ENCODE measurements at regions not wholly inside any gene's neighbourhood (a gene's known extent, or its start where the extent isn't known, plus 50 kb on each side); places are given as distances from the start of the nearest gene placed in this dataset.
A peak's percentile ranks its signal among the peaks of the same experiment; 100 is the strongest.
"Not testable (repeated sequence)": the region's sequence is repeated elsewhere in the genome, so short reads cannot be mapped to it uniquely, and the experiment has no call there.

DNA sequence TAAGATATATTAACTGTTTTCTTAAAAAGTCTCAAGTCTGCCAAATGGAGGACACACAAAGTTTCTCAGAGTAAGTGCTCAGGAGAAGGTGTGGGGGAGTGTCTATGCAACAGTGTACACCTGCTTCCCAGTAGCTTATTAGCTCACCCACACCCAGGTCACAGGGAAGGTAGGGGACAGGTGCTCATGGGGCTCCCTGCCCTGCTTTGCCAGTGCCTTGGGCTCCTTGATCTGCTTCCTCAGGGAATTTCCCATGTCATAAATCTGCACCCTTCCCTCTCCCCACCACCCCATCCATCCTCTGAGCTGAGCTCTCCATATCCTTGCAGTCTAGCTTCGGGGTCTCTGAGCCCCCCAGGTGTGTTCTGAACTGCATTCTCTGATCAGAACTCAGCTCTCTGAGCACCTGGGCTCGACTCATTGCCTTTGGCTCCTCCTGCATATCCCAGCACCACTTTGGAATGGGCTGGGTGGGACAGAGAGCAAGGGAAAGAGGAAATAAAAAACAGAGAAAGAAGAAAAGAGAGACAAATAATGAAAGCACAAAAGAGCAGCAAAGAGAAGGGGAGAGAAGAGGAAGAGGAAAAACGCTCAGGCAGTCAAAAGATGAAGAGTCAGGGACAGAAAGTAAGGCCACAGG, 87.0 kb upstream of the ATP1B1 start:
- no peak for DNase-seq

DNA sequence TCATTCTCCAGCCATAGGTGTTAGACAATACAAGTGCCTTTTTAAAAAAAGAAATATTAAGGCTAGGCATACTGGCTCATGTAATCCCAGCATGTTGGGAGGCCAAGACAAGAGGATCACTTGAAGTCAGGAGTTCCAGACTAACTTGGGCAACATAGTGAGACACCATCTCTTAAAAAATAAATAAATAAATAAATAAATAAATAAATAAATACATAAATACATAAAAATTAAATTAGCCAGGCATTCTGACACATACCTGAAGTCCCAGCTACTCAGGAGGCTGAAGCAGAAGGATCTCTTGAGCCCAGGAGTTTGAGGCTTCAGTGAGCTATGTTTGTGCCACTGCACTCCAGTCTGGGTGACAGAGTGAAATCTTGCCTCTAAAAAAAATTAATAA, 85.8 kb upstream of the ATP1B1 start:
- no peak for DNase-seq

DNA sequence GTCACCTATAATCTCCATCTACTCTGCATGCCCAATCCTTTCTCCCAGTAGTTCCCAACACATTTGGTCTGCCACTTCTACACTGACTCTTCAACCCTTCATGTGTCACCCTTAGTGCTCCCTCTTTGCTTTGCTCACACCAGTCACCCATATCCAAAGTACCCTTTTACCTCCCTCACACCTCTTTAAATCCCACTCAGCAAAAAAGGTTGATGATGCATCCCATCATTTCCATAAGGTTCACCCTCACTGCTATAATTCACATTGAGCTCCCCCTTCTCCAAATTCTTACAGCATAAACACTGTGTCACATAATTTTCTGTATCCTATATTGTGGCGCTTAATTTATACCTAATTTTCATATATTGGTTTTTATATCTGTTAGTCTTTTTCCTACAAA, 83.8 kb upstream of the ATP1B1 start:
- DNase-seq, result no peak

DNA sequence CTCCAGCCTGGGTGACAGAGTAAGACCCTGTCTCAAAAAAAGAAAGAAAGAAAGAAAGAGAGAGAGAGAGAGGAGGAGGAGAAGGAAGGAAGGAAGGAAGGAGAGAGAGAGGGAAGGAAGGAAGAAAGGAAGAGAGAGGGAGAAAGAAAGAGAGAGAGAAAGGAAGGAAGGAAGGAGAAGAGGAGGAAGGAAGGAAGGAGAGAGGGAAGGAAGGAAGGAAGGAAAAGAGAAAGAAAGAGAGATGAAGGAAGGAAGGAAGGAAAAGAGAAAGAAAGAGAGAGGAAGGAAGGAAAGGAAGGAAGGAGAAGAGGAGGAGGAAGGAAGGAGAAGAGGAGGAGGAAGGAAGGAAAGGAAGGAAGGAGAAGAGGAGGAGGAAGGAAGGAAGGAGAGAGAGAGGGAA, 82.2 kb upstream of the ATP1B1 start:
- DNase-seq, result no peak

DNA sequence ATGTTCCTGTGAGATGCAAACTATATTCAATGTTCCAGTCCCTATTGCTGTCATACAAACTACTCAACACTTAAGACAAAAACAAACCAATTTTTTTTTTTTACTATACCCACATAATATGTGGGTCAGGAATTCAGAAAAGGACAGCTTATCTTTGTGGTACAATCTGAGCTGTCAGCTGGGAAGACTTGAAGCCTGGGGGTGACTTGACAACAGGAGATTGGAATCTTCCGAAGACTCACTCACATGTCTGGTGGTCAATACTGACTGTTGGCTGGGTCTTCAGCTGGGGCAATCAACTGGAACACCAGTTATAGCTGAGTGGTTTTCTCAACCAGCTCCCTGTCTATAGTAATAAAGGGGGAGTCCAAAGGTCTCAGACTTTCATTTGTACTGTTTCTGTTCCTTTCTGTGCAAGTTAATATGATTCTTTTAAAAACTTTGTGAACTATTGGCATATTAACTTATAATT, 81.7 kb upstream of the ATP1B1 start:
- no peak for DNase-seq

DNA sequence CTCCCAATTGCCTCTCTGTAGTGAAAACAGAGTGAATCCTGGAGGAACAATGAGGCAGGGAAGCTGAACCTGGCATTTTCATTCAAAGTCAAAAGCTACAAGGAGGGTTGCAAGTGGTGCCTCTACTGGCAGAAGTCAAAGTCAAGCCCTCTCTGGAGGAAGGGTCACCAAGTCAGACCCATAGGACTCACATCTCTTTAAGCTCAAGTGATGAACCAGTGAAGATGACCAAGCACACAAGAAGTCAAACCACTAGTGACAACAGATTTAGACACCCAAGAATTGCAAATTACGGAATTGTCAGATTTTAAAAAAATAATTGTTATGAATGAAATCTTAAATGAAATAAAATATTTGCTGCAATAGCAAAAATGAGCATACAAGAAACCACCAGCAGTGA, 81.1 kb upstream of the ATP1B1 start:
- DNase-seq, result no peak

DNA sequence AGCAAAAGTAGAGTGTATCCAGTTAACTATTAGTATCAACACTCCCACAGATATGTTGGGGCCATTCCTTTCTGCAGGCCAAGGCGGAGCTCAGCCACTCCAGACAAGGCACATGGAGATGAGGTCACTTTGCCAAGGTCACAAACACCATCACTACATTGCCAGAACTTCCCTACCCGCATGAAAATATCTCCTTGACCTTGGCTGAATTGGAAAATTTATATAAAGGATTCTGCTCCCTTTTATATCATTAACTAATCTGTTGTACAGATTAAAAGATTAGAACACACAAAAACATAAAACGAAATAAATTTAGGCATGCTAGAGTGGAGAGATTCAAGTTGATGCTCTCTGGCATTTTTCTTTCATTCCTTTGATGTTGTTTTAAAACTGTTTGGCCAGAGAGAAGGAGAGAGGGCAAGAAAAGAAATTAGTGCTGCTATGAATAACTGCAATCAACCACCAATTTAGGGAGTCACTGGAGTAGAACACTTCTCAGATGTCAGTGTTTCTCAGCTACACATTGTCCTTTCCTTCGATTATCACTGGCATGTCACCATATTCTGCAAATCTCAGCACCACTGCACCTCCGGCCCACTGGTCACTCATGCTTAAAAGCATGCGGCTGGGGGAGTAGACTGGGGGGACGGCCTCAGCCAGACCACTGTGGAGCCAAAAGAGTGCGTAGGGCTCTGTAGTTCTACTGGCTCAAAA, 78.7 kb upstream of the ATP1B1 start:
- DNase-seq, result no peak

DNA sequence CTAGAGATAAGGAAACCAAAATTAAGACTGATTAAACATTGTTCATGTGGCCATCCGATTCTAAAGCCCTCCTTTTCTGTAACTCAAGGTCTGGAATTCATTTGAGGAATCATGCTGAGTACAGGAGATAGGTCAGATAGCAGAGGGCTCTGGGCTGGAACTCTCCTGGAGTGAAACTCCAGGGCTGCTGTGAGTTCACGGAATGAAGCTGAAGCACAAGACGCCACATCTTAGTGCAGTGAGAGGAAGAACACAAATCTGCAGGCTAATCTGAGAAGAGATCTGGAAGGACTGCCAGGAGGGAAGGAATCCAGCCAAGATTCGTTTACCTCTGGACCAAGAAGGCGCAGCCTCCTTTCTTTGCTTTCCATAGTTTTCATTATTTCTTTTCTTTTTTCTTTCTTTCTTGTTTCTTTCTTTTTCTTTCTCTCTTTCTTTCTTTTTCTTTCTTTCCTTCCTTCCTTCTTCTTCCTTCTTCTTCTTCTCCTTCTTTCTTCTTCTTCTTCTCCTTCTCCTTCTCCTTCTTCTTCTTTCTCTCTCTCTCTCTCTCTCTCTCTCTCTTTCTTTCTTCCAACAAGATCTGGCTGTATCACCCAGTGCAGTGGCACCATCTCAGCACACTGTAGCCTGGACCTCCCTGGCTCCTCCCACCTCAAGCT, 74.8 kb upstream of the ATP1B1 start:
- DNase-seq, result no peak

DNA sequence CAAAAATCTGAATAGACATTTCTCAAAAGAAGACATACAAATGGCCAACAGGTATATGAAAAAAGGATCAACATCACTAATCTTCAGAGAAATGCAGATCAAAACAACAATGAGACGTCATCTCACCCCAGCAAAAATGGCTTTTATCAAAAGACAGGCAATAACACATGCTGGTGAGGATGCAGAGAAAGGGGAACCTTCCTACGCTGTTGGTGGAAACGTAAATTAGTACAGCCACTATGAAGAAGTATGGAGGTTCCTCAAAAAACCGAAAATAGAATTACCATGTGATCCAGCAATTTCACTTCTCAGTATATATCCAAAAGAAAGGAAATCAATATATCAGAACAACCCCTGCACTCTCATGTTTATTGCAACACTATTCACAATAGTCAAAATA, 65.1 kb upstream of the ATP1B1 start:
- DNase-seq, result no peak

DNA sequence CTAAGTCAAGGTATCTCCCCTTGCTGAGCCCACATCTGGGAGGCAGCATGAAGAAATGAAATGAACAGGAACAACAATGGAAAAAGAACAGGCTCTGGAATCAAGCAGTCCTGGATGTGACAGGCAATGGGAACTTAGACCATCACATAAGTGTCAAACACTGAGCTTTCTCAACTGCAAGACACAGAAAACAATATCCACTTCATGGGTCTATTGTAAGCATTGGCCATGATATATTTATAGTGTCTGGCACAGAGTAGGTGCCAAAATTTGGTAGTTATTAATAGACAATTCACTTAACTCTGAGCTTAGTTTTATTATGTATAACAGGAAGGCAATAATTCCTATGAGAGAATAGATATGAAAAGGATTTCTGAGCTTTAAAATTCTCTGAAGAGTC, 64.1 kb upstream of the ATP1B1 start:
- DNase-seq, result no peak

DNA sequence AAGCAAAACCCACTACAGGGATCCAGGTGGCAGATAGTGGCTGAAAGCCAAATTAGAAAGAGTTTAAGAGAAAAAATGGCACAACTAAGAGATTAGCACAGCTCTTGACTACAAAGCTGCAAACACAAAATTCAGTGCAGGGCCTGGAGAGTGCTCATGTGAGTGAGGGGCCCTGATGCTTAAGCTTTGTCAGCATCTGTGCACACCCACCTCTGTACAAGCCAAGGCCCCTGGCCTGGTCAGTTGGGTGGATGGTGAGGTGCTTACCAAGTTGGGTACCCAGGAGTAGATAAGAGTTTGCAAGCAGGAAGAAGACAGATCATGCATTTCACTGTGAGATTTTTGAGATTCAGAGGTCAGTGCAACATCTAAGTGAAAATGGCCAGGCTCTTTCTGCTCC, 62.7 kb upstream of the ATP1B1 start:
- DNase-seq, result no peak

DNA sequence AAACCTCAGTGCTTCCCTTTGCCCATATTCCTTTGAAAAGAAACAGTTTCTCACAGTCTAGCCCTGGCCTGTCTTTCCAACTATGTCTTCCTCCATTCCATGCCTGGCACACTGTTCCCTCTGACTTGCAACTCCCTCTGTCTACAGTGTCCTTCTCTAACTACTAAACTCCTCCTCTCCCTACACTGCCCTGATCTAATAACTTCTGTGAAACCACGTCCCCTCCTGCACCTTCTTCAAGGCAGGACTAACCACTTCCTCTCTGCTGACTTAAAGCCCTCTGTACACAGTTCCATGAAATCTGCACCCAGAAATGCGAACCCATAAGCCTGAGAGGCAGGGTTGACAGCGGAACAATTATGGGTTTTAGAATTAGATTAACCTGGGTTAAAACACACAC, 62.2 kb upstream of the ATP1B1 start:
- DNase-seq, result peak; percentile 6

DNA sequence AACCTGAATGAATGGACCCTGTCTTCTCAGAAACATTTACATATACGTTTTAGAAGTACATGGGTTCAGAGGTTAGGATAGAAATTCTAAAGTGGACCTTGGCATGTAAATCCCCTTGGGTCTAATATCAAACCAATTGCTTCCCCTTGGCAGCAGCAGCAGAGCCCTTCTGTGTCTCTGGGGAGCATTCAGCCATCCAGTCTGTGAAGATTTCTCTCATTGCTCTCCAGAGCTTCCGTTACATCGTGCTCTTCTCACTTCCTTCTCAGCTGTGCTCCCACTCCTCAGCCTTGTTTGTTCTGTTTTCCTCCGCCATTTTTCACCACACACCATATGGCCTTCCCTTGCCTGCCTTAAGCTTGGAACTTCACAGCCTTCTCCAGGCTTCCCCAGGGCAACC, 61.5 kb upstream of the ATP1B1 start:
- DNase-seq, result no peak

DNA sequence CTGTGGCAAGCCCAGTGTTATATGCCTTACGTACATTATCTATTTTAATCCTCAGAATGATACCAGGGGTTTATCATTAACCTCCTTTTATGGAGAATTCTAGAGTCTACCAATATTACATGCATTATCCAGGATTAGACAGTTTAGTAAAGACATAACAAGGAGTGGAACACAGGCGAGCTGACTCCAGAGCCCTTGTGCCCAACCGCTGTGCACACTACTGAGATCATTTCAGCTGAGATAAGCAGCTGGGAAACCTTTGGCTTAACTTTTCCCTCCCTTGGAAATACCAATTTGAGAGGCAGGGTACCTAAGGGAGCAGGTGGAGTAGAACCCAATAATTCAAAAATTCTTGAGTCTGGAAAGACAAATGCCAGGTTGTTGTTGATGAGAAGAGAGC, 59.8 kb upstream of the ATP1B1 start:
- DNase-seq, result no peak

DNA sequence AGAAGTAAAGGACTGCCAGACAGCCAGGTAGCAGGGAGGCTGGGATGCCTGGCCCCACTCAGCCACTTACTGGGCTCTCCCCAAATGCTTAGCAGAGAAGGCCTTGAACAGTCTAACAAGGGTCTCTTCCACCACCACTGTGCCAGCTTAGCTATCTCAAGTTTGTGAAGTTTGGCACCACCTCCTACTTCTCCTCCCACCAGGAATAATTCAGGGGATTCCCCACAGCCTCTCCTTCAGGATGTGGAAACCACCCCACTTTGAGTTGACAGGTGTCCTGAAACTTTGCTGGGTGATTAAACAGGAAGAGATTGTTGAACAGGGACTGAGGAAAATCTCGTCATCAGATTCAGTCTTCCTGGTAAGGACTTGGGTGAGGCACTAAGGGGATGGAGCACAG, 59.4 kb upstream of the ATP1B1 start:
- DNase-seq, result no peak

DNA sequence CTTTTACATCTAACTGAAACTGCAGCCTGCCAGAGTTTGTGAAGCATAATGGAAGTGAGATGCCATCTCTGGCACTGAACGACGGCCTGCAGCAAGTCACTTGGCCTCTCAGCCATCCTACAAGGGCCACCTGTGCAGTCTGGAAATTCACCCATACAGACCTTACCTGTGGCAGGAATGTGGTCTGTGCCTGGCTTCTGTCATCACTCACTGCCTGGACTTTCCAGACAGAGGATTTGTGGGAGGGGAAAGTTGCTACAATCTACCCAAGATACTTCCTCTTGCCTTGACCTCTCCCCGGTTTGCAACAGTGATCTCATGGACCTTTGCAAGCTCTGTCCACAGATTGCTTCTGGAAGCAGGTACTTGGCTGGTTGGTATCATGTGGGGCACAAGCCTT, 58.4 kb upstream of the ATP1B1 start:
- DNase-seq, result no peak

DNA sequence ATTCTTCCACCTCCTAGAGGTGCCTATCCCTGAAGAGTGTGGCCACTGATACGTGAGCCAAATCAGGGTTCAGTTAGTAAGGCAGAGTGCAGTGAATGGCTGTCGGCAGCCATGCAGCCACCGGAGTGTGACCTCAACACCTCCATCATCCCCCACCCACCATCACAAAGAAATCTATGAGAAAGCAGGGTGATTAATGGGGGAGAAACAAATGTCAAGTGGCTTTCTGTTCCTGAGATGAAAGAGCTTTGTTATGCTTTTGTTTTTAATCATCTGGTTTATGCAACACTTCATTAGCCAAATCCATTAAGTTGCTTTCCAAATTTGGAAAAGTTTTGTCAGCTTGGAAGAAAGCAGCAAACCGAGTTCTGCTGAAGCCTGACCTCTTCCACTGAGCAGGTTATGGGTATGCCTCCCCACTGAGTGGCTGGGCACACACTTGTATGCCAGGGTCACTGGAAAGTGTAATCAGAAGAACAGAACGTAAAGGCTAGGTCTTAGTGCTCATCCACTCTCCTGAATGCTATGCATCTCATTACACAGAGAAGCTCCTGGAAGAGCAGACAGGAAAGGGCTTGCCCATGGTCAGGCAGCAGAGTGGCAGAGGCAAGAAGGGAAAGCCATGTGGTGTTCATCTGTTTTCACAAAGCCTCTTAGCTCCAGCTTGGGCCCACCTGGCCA, 57.1 kb upstream of the ATP1B1 start:
- no peak for DNase-seq

DNA sequence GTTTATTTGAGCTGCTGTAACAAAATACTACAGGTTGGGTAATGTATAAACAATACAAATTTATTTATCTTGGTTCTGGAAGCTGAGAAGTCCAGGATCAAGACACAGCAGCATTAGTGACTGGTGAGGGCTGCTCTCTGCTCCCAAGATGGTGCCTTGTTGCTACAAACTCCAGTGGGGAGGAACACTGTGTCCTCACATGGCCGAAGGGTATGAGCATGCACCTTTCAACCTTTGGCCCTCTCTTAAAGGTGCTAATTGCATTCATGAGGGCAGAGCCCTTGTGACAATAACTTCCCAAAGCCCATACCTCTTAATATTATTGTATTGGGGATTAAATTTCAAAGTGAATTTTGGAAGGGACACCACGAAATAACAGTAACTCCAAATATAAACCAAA, 55.3 kb upstream of the ATP1B1 start:
- DNase-seq, result no peak

DNA sequence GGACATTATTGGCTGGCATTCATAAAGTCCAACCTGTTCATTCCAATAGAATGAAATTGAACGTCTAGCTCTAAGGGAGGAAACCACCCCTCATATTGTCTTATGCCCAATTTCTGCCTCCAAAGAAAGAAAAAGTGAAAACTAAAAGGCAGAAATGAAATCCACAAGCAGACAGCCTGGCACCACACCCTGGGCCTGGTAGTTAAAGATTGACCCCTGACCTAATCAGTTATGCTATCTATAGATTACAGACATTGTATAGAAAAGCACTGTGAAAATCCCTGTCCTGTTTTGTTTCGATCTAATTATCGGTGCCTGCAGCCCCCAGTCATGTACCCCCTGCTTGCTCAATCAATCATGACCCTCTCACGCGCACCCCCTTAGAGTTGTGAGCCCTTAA, 54.3 kb upstream of the ATP1B1 start:
- DNase-seq, result not testable (repeated sequence)

DNA sequence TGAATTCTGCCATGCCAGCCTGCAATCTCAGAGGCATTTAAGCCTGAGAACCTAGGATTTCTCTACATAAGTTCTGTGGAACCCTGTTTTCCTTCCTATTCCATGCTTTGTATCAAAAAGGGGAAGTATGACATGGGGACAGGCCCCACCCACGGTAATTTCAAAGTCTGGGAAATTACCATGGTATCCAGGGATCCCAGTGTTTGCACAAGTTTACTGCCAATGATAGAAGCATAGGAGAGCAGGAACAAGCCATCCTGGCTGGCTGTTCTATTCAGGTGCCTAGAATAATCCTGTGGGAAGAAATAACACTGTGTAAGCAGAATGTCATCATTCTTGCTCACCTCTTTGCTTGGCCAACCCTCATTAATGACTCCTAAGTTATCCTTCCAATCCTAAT, 53.8 kb upstream of the ATP1B1 start:
- DNase-seq, result no peak

DNA sequence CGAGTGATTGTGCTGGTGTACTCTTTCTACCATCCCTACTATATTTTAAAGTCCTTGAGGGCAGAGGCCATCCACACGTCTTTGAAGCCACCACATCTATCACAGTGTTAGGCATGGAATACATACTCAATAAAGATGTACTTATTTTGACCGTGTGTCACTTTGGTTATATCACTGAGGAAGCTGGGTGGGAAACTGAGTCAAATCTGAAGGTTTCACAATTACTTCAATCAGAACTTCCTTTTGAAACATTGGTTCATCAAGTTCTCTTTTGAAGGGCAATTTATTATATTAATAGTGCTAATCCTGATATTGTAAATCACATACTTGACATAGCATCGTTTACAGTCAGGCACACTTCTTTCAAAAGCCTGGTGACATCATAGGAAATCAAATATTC, 53.3 kb upstream of the ATP1B1 start:
- DNase-seq, result no peak
